Neuron (in vitro differentiated cells): ENCODE measurements at regions not wholly inside any gene's neighbourhood (a gene's known extent, or its start where the extent isn't known, plus 50 kb on each side); places are given as distances from the start of the nearest gene placed in this dataset.

Experiments used
- H2AFZ ChIP-seq: one replicate; pipeline ENCODE4 v1.6.1; 2013; ENCODE audit warnings: low read depth, mild to moderate bottlenecking, inconsistent platforms, low read length, moderate library complexity
- H3K27me3 ChIP-seq: one replicate; pipeline ENCODE4 v1.6.1; 2013; ENCODE audit warnings: low read length; ENCODE audit not compliant: insufficient read depth
- H3K36me3 ChIP-seq: one replicate; pipeline ENCODE4 v1.6.1; 2013; ENCODE audit warnings: low read length; ENCODE audit not compliant: insufficient read depth
- H3K4me1 ChIP-seq: one replicate; pipeline ENCODE4 v1.6.1; 2013; ENCODE audit warnings: low read length; ENCODE audit not compliant: insufficient read depth
- H3K4me3 ChIP-seq: 2 replicates; pipeline ENCODE4 v1.5.1; 2013; ENCODE audit warnings: mild to moderate bottlenecking, low read length, moderate library complexity
- H3K9me3 ChIP-seq: one replicate; pipeline ENCODE4 v1.6.1; 2013; ENCODE audit warnings: low read length

- Histone ChIP-seq H3K9me3 (no peaks in the 10 kb centered on the region), H2AFZ (no peak overlapping the region), H3K27me3 (no peaks in the 10 kb centered on the region), H3K4me1 (no peaks in the 10 kb centered on the region), H3K36me3 (no peaks in the 10 kb centered on the region), H3K4me3 (no peak overlapping the region)
These were observed 1583.8 kb downstream of the NCAM2 start for GRCh38 chr21:22582026-22582425.

DNA sequence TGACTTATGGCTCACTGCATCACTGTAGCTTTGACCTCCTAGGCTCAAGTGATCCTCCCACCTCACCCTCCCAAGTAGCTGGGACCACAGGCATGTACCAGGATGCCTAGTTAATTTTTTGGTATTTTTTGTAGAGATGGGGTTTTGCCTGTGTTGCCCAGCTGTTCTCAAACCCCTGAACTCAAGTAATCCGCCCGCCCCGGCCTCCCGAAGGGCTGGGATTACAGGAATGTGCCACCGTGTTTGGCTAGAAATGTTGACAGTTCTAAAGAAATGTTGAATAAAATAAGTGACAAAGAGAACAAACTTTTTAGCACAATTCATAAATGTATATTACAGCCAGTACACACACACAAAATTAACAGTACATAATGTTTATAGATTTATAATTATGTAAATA is 1586.1 kb downstream of the NCAM2 start:
- H3K4me1 ChIP-seq: no peaks in the 10 kb centered on the region
- H3K36me3 ChIP-seq: no peaks in the 10 kb centered on the region
- H3K9me3 ChIP-seq: no peaks in the 10 kb centered on the region
- H3K4me3 ChIP-seq: no peak overlapping the region
- no peak overlapping the region for H2AFZ ChIP-seq
- H3K27me3 ChIP-seq: no peaks in the 10 kb centered on the region

DNA sequence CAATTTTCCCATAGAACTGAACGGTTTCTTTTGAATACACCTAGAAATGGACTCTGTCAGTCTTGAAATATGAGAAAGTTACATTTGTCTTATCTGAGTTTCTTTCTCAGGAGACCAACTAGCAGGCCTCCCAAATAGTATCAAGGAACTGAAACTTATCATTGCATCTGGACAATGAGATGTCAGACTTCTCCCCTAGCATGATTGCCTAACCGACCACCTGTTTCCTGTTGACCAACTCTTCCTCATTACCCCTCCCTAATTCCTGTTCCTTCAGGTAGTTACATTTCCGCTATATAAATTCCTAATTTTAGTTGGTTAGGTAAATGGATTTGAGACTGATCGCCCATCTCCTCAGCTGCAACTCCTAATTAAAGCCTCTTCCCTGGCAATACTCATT is 1587.3 kb downstream of the NCAM2 start:
- Histone ChIP-seq H3K4me1 (no peaks in the 10 kb centered on the region), H3K9me3 (no peaks in the 10 kb centered on the region), H3K36me3 (no peaks in the 10 kb centered on the region), H3K27me3 (no peaks in the 10 kb centered on the region), H2AFZ (no peak overlapping the region), H3K4me3 (no peak overlapping the region)

GRCh38 chr21:22597660-22598255 is 1599.5 kb downstream of the NCAM2 start:
- Histone ChIP-seq H3K9me3 (no peaks in the 10 kb centered on the region), H2AFZ (no peak overlapping the region), H3K4me3 (no peak overlapping the region), H3K36me3 (no peaks in the 10 kb centered on the region), H3K4me1 (no peaks in the 10 kb centered on the region), H3K27me3 (no peaks in the 10 kb centered on the region)

DNA sequence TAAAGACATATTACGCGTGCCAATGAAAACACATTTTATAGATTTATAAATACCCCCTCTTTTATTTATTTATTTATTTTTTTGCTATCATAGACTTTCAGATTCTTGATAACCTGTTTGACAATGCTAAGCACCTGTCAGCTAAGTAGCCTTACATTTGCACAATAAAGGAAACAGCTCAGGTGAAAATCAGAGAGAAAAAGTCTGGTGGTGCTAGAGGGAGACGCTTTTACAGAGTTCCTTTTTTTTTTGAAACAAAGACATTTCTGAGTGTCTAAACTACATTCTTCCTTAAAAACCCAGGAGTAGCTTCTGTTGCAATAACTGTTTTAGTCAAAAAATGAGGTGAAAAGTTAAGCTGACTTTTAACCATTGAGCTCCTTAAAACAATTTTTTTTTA is 1611.6 kb downstream of the NCAM2 start:
- Histone ChIP-seq H3K27me3 (no peaks in the 10 kb centered on the region), H3K9me3 (no peaks in the 10 kb centered on the region), H3K4me3 (no peak overlapping the region), H2AFZ (no peak overlapping the region), H3K36me3 (no peaks in the 10 kb centered on the region), H3K4me1 (no peaks in the 10 kb centered on the region)

- H3K4me3 ChIP-seq: no peak overlapping the region
- H3K9me3 ChIP-seq: no peaks in the 10 kb centered on the region
- H3K27me3 ChIP-seq: no peaks in the 10 kb centered on the region
- no peak overlapping the region for H2AFZ ChIP-seq
- H3K4me1 ChIP-seq: no peaks in the 10 kb centered on the region
- H3K36me3 ChIP-seq: no peaks in the 10 kb centered on the region
These were observed 1629.7 kb downstream of the NCAM2 start for GRCh38 chr21:22627911-22628310.

DNA sequence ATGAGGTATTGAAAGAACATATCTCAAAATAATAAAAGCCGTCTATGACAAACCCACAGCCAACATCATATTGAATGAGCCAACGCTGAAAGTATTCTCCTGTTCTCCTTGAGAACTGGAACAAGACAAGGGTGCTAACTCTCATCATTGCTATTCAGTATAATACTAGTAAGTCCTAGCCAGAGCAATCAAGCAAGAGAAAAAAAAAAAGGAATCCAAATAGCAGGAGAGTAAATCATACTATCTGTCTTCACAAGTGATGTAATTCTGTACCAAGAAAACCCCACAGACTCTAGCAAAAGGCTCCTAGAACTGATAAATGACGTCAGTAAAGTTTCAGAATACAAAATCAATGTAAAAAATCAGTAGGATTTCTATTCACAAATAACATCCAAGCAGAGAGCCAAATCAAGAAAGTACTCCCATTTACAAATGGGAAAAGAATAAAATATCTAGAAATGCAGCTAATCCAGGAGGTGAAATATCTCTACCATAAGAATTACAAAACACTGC is 1632.8 kb downstream of the NCAM2 start:
- Histone ChIP-seq H3K4me3 (no peak overlapping the region), H2AFZ (no peak overlapping the region), H3K4me1 (no peaks in the 10 kb centered on the region), H3K36me3 (no peaks in the 10 kb centered on the region), H3K27me3 (no peaks in the 10 kb centered on the region), H3K9me3 (no peaks in the 10 kb centered on the region)

- Histone ChIP-seq H3K4me1 (no peaks in the 10 kb centered on the region), H3K27me3 (no peaks in the 10 kb centered on the region), H3K4me3 (no peak overlapping the region), H3K9me3 (no peaks in the 10 kb centered on the region), H3K36me3 (no peaks in the 10 kb centered on the region), H2AFZ (no peak overlapping the region)
These were observed 1634.0 kb downstream of the NCAM2 start for GRCh38 chr21:22632176-22632575.

GRCh38 chr21:22649246-22649645 is 1651.0 kb downstream of the NCAM2 start:
- H3K27me3 ChIP-seq: no peaks in the 10 kb centered on the region
- no peaks in the 10 kb centered on the region for H3K36me3 ChIP-seq
- H2AFZ ChIP-seq: no peak overlapping the region
- no peaks in the 10 kb centered on the region for H3K4me1 ChIP-seq
- no peak overlapping the region for H3K4me3 ChIP-seq
- H3K9me3 ChIP-seq: no peaks in the 10 kb centered on the region

DNA sequence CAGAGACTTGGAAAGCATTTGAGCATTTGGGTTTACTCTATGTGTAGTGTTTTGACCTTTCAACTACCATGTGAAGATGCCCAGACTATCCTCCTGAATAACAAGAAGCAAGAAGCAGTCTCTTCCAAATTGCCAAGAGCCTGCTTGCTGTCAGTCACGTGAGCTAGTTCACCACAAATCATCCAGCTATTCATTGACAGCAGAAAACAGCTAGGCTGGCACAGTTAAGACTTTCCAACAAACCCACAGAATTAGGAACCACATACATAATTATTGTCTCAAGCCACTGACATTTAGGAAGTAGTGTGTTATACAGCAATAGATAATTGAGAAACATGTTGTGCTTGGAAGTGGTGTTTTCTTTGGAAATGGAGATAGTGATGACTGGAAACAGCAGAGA is 1652.0 kb downstream of the NCAM2 start:
- Histone ChIP-seq H3K4me3 (no peak overlapping the region), H3K4me1 (no peaks in the 10 kb centered on the region), H3K27me3 (no peaks in the 10 kb centered on the region), H2AFZ (no peak overlapping the region), H3K9me3 (no peaks in the 10 kb centered on the region), H3K36me3 (no peaks in the 10 kb centered on the region)

DNA sequence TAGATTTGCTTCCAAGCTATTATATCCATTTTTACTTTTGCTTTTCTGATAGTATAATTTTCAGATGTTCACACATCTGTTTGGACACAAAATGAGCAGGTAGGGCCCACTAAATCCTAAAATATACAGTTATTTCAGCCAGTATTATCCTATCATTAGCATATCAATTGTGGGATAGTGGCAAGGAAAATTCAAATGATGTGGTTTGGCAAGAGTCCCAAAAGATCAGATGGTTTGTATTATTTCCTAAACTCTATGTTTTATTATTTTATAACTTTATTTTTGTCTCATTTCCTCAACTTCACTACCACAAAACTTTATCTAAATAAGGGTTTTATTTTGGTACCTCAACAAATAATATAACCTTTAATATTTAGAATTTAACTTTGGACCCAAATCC is 1659.6 kb downstream of the NCAM2 start:
- no peaks in the 10 kb centered on the region for H3K27me3 ChIP-seq
- no peaks in the 10 kb centered on the region for H3K9me3 ChIP-seq
- no peak overlapping the region for H3K4me3 ChIP-seq
- H3K4me1 ChIP-seq: no peaks in the 10 kb centered on the region
- no peaks in the 10 kb centered on the region for H3K36me3 ChIP-seq
- H2AFZ ChIP-seq: no peak overlapping the region

DNA sequence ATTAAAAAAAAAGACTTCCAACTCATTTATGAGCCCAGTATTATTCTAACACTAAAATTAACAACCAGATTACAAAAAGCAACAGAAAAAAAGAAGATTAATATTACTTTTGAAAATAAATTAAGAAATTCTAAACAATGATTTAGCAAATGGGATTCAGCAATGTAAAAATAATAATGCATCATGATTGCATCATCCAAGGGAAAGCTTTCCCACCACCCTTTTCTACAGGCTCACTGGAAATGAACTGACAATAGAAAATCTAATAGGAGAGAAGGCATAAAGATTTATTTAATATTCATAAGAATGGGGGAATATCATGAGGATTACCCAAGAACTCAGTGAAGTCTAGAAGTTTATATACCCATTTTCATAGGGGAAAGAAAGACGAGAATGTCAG is 1671.9 kb downstream of the NCAM2 start:
- no peaks in the 10 kb centered on the region for H3K4me1 ChIP-seq
- no peak overlapping the region for H3K4me3 ChIP-seq
- no peak overlapping the region for H2AFZ ChIP-seq
- H3K36me3 ChIP-seq: no peaks in the 10 kb centered on the region
- no peaks in the 10 kb centered on the region for H3K27me3 ChIP-seq
- H3K9me3 ChIP-seq: no peaks in the 10 kb centered on the region

DNA sequence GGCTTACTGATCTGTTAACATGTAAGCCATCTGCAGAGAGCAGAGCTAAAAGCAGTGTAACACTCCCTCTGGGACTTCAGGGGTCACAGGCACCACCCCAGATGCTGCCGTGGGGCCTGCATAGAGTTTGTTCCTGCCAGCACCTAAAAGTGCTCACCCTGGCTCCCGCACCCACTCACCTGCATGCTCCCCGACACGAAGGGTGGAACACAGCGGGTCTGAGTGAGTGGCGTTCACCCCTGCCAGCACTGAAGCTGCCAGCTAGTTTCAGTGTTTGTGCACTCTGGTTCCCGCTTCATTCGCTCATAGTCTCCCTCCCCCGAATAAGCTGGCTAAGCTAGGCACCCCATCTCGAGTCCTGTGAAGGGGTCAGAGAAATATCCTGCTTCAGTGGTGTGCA is 1681.0 kb downstream of the NCAM2 start:
- H3K9me3 ChIP-seq: no peaks in the 10 kb centered on the region
- no peaks in the 10 kb centered on the region for H3K36me3 ChIP-seq
- no peaks in the 10 kb centered on the region for H3K27me3 ChIP-seq
- no peak overlapping the region for H3K4me3 ChIP-seq
- H3K4me1 ChIP-seq: no peaks in the 10 kb centered on the region
- H2AFZ ChIP-seq: no peak overlapping the region

DNA sequence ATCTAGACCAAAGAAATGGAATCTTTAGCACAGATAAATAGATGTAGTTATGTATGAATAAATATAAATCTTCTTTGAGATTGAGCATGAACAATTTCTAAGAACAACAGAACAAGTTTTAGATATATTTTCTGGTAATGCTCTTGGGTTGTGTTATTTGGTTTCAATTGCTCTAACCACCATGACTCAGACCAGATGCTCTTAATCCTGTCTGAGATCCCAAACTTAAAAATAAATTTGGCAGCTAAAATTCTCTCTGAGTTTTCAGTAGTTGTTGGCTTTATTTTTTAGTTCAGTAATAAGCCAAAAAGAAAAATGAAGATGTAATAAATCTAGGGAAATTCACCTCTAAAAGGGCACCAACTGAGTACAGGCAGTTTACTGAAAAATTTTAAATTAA is 1693.4 kb downstream of the NCAM2 start:
- H3K36me3 ChIP-seq: no peaks in the 10 kb centered on the region
- no peaks in the 10 kb centered on the region for H3K27me3 ChIP-seq
- H3K9me3 ChIP-seq: no peaks in the 10 kb centered on the region
- H3K4me1 ChIP-seq: no peaks in the 10 kb centered on the region
- no peak overlapping the region for H2AFZ ChIP-seq
- H3K4me3 ChIP-seq: no peak overlapping the region
